SU-DHL-6 (cell line): ENCODE measurements at regions not wholly inside any gene's neighbourhood (a gene's known extent, or its start where the extent isn't known, plus 50 kb on each side); places are given as distances from the start of the nearest gene placed in this dataset.
"Not testable (repeated sequence)": the region's sequence is repeated elsewhere in the genome, so short reads cannot be mapped to it uniquely, and the experiment has no call there.

Experiments used
- H2AFZ ChIP-seq: fragments of 200-600 bp; sonication (generic); 2 replicates; pipeline ENCODE4 v1.6.1; 2014; ENCODE audit warnings: low read depth, mild to moderate bottlenecking, moderate library complexity, mixed read lengths, antibody characterized with exemption, low read length; ENCODE audit not compliant: severe bottlenecking
- H3F3A ChIP-seq: fragments of 200-600 bp; shearing (Covaris generic); 2 replicates; pipeline ENCODE4 v1.6.0; 2016; ENCODE audit warnings: antibody characterized with exemption, mild to moderate bottlenecking; ENCODE audit not compliant: insufficient read depth
- H3K27ac ChIP-seq: fragments of 200-600 bp; sonication (generic); 2 replicates; pipeline ENCODE4 v1.5.1; 2016; ENCODE audit warnings: low read depth, mild to moderate bottlenecking, low read length, moderate library complexity, mixed read lengths
- H3K27me3 ChIP-seq: fragments of 200-600 bp; sonication (generic), shearing (Covaris generic); 2 replicates; pipeline ENCODE4 v1.6.0; 2014; ENCODE audit warnings: mild to moderate bottlenecking, low read length
- H3K36me3 ChIP-seq: fragments of 200-600 bp; sonication (generic); 2 replicates; pipeline ENCODE4 v1.6.1; 2014; ENCODE audit warnings: mild to moderate bottlenecking, low read length, mixed read lengths
- H3K4me2 ChIP-seq: fragments of 300-600, 200-600 bp; shearing (Covaris generic), sonication (generic); 2 replicates; pipeline ENCODE4 v1.6.0; 2014; ENCODE audit warnings: low read length, low read depth, mild to moderate bottlenecking; ENCODE audit not compliant: poor library complexity, severe bottlenecking
- H3K4me3 ChIP-seq: fragments of 200-600 bp; sonication (generic); 2 replicates; pipeline ENCODE4 v1.5.1; 2014; ENCODE audit warnings: antibody characterized with exemption, low read length, mild to moderate bottlenecking, mixed read lengths; ENCODE audit not compliant: insufficient read depth, poor library complexity, severe bottlenecking
- H3K79me2 ChIP-seq: fragments of 200-600 bp; sonication (generic); 2 replicates; pipeline ENCODE4 v1.6.1; 2014; ENCODE audit warnings: mild to moderate bottlenecking, low read length, moderate library complexity; ENCODE audit not compliant: insufficient read depth
- H3K9ac ChIP-seq: fragments of 200-600 bp; sonication (generic); 2 replicates; pipeline ENCODE4 v1.7.0; 2014; ENCODE audit warnings: mild to moderate bottlenecking, low read length
- H3K9me2 ChIP-seq: fragments of 200-600 bp; sonication (generic); replicated peaks from 2 replicates; pipeline ENCODE4 v1.6.1; 2014; ENCODE audit warnings: low read length; ENCODE audit not compliant: insufficient read depth
- H3K9me3 ChIP-seq: fragments of 200-600 bp; sonication (generic); 2 replicates; pipeline ENCODE4 v1.6.1; 2014; ENCODE audit warnings: low read length, mixed read lengths; ENCODE audit not compliant: insufficient read depth
- H4K20me1 ChIP-seq: fragments of 200-600 bp; sonication (generic); 2 replicates; pipeline ENCODE4 v1.6.1; 2014; ENCODE audit warnings: low read depth, mild to moderate bottlenecking, antibody characterized with exemption, low read length, moderate library complexity, mixed read lengths
- EZH2phosphoT487 ChIP-seq: fragments of 200-600 bp; sonication (generic), shearing (Covaris generic); conservative IDR thresholded peaks from 2 replicates; pipeline ENCODE4 v1.6.1; 2018; ENCODE audit warnings: mild to moderate bottlenecking, antibody characterized with exemption, low read length, moderate library complexity, mixed read lengths
- TF ChIP-seq, protein P1 (sequence below): fragments of 200-600 bp; sonication (generic); IDR thresholded peaks from one replicate; pipeline ENCODE4 v1.5.1; 2017; ENCODE audit warnings: antibody characterized with exemption, mild to moderate bottlenecking, low read length, moderate library complexity; ENCODE audit not compliant: insufficient read depth, poor library complexity, severe bottlenecking

DNA sequence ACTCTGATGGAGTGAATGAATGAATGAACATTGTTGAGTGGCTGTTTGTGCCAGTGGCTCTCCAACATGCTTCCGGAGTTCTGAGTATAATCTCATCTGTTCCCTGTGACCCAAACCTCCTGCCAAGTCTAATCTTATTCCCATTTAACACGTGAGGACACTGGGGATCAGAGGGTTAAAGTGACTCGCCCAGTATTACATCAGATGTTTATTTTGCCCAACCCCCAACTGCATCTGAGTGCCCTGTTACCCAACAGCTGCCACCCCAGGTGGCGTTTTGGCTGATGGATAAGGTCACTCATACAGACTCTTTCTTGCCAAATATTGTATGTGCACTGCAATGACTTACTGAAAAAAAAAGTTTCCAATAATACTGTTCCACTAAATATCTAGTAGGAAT is 210.9 kb downstream of the EXOC5 start:
- Histone ChIP-seq H3K4me3 (no peak overlapping the region), H3F3A (no peaks in the 10 kb centered on the region), H3K27me3 (no peaks in the 10 kb centered on the region), H3K9me3 (no peaks in the 10 kb centered on the region), H3K4me2 (no peak overlapping the region), H4K20me1 (no peaks in the 10 kb centered on the region), H3K36me3 (no peaks in the 10 kb centered on the region), H3K27ac (no peak overlapping the region), H3K79me2 (no peaks in the 10 kb centered on the region), H3K9ac (no peak overlapping the region), H2AFZ (no peak overlapping the region), H3K9me2 (no peaks in the 10 kb centered on the region)
- TF ChIP-seq, protein P1, sequence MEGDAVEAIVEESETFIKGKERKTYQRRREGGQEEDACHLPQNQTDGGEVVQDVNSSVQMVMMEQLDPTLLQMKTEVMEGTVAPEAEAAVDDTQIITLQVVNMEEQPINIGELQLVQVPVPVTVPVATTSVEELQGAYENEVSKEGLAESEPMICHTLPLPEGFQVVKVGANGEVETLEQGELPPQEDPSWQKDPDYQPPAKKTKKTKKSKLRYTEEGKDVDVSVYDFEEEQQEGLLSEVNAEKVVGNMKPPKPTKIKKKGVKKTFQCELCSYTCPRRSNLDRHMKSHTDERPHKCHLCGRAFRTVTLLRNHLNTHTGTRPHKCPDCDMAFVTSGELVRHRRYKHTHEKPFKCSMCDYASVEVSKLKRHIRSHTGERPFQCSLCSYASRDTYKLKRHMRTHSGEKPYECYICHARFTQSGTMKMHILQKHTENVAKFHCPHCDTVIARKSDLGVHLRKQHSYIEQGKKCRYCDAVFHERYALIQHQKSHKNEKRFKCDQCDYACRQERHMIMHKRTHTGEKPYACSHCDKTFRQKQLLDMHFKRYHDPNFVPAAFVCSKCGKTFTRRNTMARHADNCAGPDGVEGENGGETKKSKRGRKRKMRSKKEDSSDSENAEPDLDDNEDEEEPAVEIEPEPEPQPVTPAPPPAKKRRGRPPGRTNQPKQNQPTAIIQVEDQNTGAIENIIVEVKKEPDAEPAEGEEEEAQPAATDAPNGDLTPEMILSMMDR: no peak
- no peak for TF ChIP-seq EZH2phosphoT487

DNA sequence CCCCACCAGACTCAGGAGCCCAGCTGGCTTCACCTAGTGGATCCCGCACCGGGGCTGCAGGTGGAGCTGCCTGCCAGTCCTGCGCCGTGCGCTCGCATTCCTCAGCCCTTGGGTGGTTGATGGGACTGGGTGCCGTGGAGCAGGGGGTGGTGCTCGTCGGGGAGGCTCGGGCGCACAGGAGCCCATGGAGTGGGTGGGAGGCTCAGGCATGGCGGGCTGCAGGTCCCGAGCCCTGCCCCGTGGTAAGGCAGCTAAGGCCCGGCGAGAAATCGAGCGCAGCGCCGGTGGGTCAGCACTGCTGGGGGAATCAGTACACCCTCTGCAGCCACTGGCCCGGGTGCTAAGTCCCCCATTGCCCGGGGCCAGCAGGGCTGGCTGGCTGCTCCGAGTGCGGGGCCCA is 212.2 kb downstream of the EXOC5 start:
- not testable (repeated sequence) for H3K4me2 ChIP-seq, H3K27ac ChIP-seq, H2AFZ ChIP-seq, H3K9me2 ChIP-seq, H3K27me3 ChIP-seq, H3F3A ChIP-seq, H3K79me2 ChIP-seq, H3K9ac ChIP-seq, H3K9me3 ChIP-seq, H3K36me3 ChIP-seq, H3K4me3 ChIP-seq, H4K20me1 ChIP-seq

DNA sequence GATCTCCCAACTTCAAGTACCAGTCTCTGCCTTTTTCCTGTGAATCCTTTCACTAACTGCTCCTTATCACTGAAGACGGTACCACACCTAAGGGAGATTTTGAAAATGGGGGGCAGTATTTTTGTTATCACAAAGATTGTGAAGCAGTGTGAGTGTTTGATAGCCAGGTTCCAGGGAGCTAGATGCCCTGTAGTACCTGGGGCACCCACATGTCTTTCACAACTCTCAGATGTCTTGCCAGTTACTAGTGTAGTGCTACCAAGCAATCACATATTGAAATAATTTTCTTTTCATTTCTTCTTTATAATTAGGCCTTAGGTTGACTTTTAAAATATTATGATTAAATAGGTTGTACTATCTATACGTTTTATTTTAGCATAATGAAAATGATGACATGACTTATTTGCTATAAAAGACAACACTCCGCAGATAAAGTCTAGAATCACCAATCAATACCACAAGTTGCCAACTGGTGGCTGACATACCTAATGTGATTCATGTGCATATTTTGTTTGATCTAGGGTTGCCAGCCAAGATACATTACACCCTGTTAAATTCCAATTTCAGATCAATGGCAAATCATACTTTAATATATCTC is 215.9 kb downstream of the EXOC5 start:
- Histone ChIP-seq H3F3A (no peaks in the 10 kb centered on the region), H3K9me2 (no peaks in the 10 kb centered on the region), H3K4me3 (no peak overlapping the region), H3K79me2 (no peaks in the 10 kb centered on the region), H3K9me3 (no peaks in the 10 kb centered on the region), H2AFZ (no peak overlapping the region), H4K20me1 (no peaks in the 10 kb centered on the region), H3K9ac (no peak overlapping the region), H3K27me3 (no peaks in the 10 kb centered on the region), H3K27ac (no peak overlapping the region), H3K4me2 (no peak overlapping the region), H3K36me3 (no peaks in the 10 kb centered on the region)
- TF ChIP-seq, protein P1: no peak
- TF ChIP-seq EZH2phosphoT487: no peak

DNA sequence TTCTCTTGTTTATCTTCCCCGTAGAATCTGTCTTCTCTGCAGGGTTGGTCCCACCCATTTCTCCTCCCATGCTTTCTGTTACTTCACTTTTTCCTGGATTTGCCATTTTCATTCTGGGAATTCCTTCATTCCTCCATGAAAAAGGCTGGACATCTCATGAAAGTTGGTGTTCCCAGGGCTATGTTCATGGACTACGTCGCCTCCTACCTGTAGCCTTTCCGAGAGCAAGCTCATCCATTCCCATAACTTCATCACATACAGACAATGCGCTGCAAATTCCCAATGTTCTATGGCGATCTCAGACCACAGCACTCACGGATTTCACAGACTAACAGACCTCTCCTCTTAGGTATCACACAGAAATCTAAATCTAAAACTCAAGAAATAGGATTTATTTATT is 217.1 kb downstream of the EXOC5 start:
- no peak overlapping the region for H3K27ac ChIP-seq
- H3K9ac ChIP-seq: no peak overlapping the region
- H3K4me2 ChIP-seq: no peak overlapping the region
- H3K9me3 ChIP-seq: no peaks in the 10 kb centered on the region
- H3K27me3 ChIP-seq: no peaks in the 10 kb centered on the region
- H3K4me3 ChIP-seq: no peak overlapping the region
- TF ChIP-seq, protein P1: no peak
- no peak for TF ChIP-seq EZH2phosphoT487
- H3K9me2 ChIP-seq: no peaks in the 10 kb centered on the region
- H3F3A ChIP-seq: no peaks in the 10 kb centered on the region
- H3K79me2 ChIP-seq: no peaks in the 10 kb centered on the region
- H4K20me1 ChIP-seq: no peaks in the 10 kb centered on the region
- H3K36me3 ChIP-seq: no peaks in the 10 kb centered on the region
- H2AFZ ChIP-seq: no peak overlapping the region
